Right kidney (tissue), 1 donor: ENCODE measurements at regions not wholly inside any gene's neighbourhood (a gene's known extent, or its start where the extent isn't known, plus 50 kb on each side); places are given as distances from the start of the nearest gene placed in this dataset.

Experiments used
- DNase-seq: peaks from one replicate; pipeline ENCODE4 v3.0.0-alpha.2; 2016

- no peak for DNase-seq
Measured at GRCh38 chrX:20861113-20861512, 513.1 kb upstream of the CNKSR2 start.

DNA sequence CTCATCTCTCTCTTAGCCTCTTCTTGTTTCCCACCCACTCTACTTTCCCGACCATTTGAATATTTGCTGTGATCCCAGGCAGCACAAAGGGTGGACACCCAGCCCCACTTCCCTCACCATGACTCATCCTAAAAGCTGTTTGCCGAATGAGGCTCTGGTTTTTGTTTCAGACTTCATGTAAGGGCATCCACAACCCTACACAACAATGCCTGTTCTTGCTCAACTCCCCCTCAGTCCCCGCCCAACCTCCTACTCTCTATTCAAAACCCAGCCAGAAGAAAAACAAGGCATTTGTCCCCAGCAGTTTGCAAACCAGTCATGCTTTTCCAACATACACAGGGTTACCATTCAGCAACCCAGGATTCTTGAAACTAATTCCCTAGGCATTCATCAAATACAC is 516.5 kb upstream of the CNKSR2 start:
- DNase-seq = no peak

DNA sequence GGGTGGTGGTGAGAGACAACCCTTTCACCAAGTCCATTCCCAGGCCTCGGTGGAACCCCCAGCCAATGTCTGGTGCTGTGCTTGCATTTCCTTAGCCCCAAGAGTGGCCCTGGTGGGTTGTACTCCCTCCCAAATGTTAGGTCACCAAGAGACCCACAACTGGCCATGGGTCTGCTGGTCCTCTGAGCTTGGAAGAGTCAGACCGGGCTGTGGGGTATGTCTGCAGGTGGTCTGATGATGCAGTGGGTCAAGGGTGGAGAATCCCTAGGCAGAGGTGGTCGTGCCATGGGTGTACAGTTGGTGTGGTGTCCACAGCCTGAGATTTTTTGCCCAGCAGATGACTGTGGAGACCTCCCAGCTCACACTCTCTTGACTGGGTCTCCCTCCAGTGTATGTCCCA is 535.7 kb upstream of the CNKSR2 start:
- DNase-seq = no peak

DNA sequence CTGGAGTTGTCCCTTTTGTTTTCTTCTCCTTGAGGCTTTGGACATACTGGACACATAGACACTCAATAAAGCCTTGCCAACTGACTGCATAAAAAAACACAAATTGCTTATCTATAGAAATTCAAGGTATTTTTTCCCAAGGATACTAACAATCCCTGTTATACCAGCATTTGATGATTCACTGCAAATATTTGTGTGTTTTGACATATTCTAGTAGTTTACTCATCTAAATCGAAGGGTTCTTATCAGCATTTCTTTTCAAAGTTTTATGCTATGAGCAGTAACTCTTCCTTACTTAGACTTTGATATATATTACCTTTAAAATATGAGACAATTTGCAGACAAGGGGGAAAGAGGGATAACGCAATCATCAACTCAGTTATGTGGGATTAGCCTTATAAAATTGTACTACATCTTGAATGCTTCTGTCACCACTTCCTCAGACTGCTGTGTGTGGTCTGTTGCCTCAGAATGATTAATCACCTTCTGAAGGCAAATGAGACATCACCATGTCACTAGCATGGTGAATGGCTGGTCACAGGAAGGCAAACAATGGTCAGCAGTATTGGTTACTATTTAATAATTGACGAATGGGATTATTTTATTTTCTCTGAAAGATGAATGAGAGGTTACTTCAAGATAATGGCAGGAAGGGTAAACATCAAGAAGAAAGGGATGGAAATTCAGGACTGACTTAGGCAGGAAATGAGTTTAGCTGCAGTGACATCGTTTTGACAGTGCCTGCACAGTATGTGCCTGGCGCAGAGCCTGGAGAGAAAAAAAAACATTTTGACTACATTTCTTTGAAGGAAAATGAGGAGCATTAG is 544.3 kb upstream of the CNKSR2 start:
- no peak for DNase-seq

DNA sequence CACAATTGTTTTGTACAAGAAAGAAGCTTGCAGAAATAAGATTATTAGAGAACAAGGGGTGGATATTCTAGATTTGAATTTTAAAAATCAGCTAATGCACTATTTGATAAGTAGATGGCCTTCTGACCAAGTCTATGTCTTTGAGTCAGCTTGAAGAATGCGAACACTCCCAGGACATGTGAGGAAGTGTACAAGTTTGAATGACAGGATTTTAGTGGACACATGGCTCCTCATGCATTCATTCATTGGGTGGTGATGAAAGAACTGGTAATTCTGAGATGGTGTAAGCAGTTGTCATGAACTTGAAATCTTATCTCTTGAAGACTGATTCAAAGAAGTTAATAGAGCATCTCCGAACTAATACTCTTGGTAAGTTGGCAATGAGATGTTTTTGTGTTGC is 548.2 kb upstream of the CNKSR2 start:
- DNase-seq = no peak

DNA sequence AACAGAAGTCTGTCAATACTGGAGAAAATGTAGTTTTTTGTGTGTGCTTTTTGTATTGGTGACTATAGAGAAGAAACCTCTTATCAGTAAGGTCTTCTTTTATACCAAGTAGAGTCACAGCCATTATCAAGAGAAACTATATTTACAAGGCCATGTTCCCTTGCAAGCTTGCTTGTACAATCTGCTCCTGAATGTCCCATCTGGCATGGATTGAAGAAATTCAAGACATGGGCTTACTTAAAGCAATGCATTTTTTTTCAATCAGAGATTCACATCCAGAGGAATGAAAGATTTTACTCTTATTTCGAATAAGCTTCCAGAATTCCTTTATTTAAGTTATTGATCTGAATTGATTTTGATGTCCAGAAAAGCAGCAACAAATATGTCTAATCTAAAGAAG is 537.3 kb upstream of the RPS6KA3 start:
- no peak for DNase-seq

- no peak for DNase-seq
Measured at GRCh38 chrX:20802036-20802435, 535.3 kb upstream of the RPS6KA3 start.

DNA sequence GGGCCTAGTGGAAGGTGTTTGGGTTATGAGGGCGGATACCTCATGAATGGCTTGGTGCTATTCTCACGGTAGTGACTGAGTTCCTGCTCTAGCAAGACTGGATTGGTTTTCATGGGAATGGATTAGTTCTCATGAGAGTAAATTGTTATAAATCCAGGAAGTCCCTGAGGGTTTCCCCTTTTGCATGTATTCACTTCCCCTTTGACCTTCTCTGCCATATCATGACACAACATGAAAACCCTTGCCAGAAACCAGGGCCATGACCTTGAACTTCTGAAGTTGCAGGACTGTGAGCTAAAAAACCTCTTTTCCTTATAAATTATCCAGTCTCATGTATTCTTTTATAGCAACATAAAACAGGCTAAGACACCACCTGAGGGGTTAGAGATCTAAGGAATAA is 529.7 kb upstream of the RPS6KA3 start:
- DNase-seq = no peak

DNA sequence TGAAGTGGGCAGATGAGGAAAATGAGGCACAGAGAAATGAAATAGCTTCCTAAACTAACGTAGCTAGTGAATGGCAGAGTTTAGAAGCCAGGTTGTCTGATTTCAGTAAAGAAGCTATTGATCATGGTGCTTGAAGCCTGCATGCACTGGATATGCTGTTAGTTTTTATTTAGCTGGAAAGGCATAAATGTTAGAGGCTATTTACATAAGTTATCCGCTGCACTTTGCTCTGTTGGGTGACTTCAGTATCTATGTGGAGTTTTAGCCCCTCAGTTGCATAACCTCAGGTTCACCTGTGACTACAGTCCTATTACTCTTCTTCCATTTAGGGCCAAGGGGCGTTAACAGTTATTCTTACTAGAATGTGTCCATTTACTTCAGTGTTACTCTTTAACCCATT is 522.4 kb upstream of the RPS6KA3 start:
- DNase-seq = no peak

- DNase-seq = no peak
Measured at GRCh38 chrX:20767346-20767745, 500.6 kb upstream of the RPS6KA3 start.

GRCh38 chrX:20756585-20756984 is 489.9 kb upstream of the RPS6KA3 start:
- no peak for DNase-seq

DNA sequence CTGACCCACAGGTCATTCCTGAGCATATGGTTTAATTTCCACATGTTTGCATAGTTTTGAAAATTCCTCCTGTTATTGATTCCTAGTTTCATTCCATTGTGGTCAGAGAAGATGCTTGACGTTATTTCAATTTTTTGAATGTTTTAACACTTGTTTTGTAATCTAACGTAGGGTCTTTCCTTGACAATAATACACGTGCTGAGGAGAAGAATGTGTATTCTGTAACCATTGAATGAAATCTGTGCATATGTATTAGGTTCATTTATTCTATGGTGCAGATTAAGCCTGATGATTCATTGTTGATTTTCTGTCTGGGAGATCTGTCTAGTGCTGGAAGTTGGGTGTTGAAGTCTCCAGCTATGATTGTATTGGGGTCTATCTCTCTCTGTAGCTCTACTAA is 486.4 kb upstream of the RPS6KA3 start:
- DNase-seq = no peak

GRCh38 chrX:20746690-20747089 is 480.0 kb upstream of the RPS6KA3 start:
- no peak for DNase-seq

DNA sequence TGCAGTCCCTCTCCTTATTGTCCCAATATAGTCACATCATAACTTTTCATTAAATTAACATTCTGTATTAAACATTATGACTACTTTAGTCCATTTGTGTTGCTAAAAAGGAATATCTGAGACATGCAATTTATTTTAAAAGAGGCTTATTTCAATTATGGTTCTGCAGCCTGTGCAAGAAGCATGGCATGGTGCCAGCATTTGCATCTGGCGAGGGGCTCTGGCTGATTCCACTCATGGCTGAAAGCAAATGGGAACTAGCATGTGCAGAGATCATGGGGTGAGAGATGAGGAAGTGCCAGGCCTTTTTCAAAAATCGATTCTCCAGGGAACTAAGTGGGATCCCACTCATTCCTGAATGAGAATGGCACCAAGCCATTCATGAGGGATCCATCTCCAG is 476.3 kb upstream of the RPS6KA3 start:
- no peak for DNase-seq

GRCh38 chrX:20742106-20742505 is 475.4 kb upstream of the RPS6KA3 start:
- no peak for DNase-seq

DNA sequence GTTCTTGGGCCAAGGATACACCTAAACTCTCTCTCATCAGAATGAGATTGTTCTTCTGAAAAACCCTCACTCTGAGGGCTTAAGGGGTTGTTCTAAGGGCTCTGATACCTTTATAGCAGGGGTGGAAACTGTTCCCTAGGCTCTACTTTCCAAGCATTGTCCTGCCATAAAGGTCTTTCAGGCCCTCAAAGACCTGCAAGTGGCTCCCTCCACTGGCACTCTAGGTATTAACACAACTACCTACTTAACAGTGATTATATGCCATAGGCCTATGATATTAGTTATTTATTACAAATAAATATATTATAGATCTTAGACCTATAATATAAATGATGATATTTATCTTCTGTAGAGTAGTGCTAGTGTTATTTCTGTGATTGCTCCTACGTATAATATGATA is 473.7 kb upstream of the RPS6KA3 start:
- no peak for DNase-seq

- no peak for DNase-seq
Measured at GRCh38 chrX:20739038-20739745, 472.5 kb upstream of the RPS6KA3 start.

DNA sequence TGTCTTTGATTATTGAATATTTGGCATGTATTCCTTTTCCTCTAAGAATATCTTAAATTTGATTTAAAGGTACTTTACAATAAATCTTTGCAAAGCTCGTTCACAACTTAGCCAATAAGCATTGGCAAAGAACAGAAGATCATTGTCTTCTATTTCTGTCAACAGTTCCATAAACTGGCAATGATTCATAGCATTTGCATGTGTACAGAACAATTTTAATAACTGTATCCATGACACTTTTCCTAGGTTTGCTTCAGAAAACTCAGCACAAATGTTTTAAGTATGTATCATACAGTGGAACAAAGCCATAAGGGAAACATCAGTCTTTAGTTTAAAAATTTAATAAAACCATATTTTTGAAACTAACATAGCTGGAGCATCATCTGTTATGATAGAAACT is 462.7 kb upstream of the RPS6KA3 start:
- DNase-seq = no peak

DNA sequence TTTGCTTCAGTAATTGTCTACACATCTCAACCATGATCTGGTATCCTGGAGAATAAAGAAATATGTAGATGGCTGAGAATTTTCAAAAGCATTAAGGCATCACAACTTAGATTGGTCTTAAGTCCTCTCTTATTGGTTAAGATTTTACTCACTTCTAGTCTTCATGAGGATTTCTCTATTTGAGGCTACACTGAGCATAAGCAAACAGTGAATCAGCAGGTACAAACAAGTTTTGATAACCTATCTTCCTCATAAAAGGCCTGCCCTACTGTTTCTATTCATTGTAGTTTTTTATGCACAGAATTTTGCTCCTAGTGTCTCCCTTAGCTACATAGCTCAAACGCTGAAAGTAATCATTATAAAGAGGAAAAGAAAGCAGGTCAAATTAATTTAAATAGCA is 460.7 kb upstream of the RPS6KA3 start:
- DNase-seq = no peak

GRCh38 chrX:20720954-20721626 is 454.4 kb upstream of the RPS6KA3 start:
- no peak for DNase-seq

DNA sequence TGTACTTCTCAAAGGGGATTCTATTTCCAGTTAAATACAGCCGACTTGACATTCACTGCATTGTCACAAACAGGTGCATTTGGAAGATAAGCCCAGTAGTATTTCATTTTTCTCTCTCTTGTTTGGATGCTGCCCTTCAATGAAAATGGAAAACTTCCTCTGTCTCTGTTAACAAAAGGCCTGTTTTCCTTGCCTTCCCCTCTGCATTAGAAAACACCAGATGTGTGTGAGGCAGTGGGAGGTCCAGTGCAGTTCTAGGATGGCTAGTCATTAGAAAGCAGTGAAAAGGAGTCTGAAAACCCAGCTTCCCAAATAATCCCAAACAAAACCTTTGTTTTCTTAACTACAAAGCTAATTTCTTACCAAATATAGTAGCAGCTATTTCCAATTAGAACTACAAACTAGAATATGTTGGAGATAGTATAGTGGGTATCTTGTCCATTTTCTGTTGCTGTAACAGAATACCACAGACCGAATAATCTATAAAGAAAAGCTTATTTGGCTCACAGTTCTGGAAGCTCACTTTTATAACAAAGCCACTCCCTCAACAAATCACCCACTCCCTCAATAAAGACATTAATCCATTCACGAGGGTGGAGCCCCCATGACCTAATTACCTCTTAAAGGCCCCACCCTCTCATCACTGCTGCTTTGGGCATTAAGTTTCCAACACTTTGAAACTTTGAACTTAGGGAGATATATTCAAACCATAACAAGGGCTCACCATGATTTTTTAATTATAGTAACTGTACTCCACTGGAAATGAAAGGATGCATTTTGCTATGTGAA is 452.1 kb upstream of the RPS6KA3 start:
- no peak for DNase-seq

GRCh38 chrX:20715176-20715575 is 448.5 kb upstream of the RPS6KA3 start:
- no peak for DNase-seq

DNA sequence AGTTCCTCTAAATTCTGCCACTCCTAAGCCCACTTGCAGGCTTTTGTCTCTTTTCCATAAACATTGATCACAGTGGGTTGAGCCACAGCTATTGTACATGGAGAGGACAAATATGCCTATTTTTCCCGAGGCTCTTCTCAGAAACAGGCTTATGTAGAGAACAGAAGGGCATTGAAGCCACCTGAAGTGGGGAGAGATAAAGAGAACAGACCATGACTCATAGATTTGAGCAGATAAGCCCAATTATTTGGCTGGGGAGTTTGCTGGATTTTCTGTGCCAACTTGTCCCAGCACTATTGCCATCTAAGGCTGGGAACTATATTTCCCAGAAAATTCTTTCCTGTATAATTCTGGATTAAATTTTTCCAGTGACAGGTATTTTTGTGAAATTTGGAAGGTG is 446.1 kb upstream of the RPS6KA3 start:
- DNase-seq = no peak
